Progenitor cell of endocrine pancreas (in vitro differentiated cells): ENCODE measurements at regions not wholly inside any gene's neighbourhood (a gene's known extent, or its start where the extent isn't known, plus 50 kb on each side); places are given as distances from the start of the nearest gene placed in this dataset.

Experiments
- DNase-seq: peaks from one replicate; pipeline ENCODE4 v3.0.0; 2021; ENCODE audit warnings: low spot score; ENCODE audit not compliant: unreplicated experiment
- H3K27ac Mint-ChIP-seq: 2 replicates; pipeline ENCODE4 v1.8.0; 2021; ENCODE audit warnings: mild to moderate bottlenecking, moderate library complexity, mixed read lengths
- H3K27me3 Mint-ChIP-seq: 2 replicates; pipeline ENCODE4 v1.8.0; 2021; ENCODE audit warnings: mixed read lengths
- H3K36me3 Mint-ChIP-seq: 2 replicates; pipeline ENCODE4 v1.8.0; 2022; ENCODE audit warnings: mixed read lengths; ENCODE audit not compliant: insufficient read depth
- H3K4me1 Mint-ChIP-seq: 2 replicates; pipeline ENCODE4 v1.8.0; 2021; ENCODE audit warnings: low read depth, mixed read lengths
- H3K4me3 Mint-ChIP-seq: 2 replicates; pipeline ENCODE4 v1.8.0; 2021; ENCODE audit warnings: low read depth, mild to moderate bottlenecking, moderate library complexity, mixed read lengths
- H3K9me3 Mint-ChIP-seq: 2 replicates; pipeline ENCODE4 v1.8.0; 2021; ENCODE audit warnings: low read depth, mixed read lengths
- TF ChIP-seq, protein P1 (sequence below): fragments of 200-600 bp; sonication (generic); IDR thresholded peaks from one replicate; pipeline ENCODE4 v1.5.0; 2021; ENCODE audit warnings: antibody characterized with exemption, mild to moderate bottlenecking; ENCODE audit not compliant: unreplicated experiment

- H3K27ac Mint-ChIP-seq, result no peak overlapping the region
- no peaks in the 10 kb centered on the region for H3K27me3 Mint-ChIP-seq
- no peaks in the 10 kb centered on the region for H3K36me3 Mint-ChIP-seq
- no peak overlapping the region for H3K4me3 Mint-ChIP-seq
- H3K4me1 Mint-ChIP-seq, result peaks cover 6% of the 10 kb centered on the region
- TF ChIP-seq, protein P1, sequence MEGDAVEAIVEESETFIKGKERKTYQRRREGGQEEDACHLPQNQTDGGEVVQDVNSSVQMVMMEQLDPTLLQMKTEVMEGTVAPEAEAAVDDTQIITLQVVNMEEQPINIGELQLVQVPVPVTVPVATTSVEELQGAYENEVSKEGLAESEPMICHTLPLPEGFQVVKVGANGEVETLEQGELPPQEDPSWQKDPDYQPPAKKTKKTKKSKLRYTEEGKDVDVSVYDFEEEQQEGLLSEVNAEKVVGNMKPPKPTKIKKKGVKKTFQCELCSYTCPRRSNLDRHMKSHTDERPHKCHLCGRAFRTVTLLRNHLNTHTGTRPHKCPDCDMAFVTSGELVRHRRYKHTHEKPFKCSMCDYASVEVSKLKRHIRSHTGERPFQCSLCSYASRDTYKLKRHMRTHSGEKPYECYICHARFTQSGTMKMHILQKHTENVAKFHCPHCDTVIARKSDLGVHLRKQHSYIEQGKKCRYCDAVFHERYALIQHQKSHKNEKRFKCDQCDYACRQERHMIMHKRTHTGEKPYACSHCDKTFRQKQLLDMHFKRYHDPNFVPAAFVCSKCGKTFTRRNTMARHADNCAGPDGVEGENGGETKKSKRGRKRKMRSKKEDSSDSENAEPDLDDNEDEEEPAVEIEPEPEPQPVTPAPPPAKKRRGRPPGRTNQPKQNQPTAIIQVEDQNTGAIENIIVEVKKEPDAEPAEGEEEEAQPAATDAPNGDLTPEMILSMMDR, result no peak
- peaks cover 19% of the 10 kb centered on the region for H3K9me3 Mint-ChIP-seq
- no peak for DNase-seq
These were observed 285.2 kb upstream of the ARX start for GRCh38 chrX:25300994-25301393.

DNA sequence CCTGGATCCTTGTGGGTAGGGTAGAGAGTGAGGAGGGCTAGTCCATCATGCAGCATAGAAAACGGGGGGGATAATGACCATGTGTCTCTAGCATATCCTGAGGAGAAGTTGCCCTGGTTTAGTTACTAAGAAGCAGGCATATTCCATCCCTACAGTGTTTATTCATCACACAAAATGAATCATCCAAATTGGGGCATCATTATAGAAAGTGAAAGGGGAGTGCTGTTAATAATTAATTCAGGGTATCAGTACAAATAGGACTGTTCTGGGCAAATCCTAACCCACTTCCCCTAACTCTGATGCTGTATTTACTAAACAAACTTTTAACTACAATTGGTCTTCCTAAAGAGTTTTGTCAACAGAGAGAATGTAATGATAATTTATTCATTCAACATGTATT lies 281.1 kb upstream of the ARX start:
- Mint-ChIP-seq H3K4me1 (peaks cover 6% of the 10 kb centered on the region), H3K9me3 (peaks cover 26% of the 10 kb centered on the region), H3K27ac (no peak overlapping the region), H3K36me3 (no peaks in the 10 kb centered on the region), H3K4me3 (no peak overlapping the region), H3K27me3 (no peaks in the 10 kb centered on the region)
- no peak for DNase-seq
- TF ChIP-seq, protein P1, result no peak

- no peaks in the 10 kb centered on the region for H3K36me3 Mint-ChIP-seq
- H3K27ac Mint-ChIP-seq, result no peak overlapping the region
- no peaks in the 10 kb centered on the region for H3K27me3 Mint-ChIP-seq
- peaks cover 22% of the 10 kb centered on the region for H3K9me3 Mint-ChIP-seq
- no peak overlapping the region for H3K4me3 Mint-ChIP-seq
- H3K4me1 Mint-ChIP-seq, result peaks cover 1% of the 10 kb centered on the region
- TF ChIP-seq, protein P1, result no peak
- no peak for DNase-seq
These were observed 279.7 kb upstream of the ARX start for GRCh38 chrX:25295466-25295865.

- DNase-seq, result no peak
- Mint-ChIP-seq H3K4me3 (no peak overlapping the region), H3K9me3 (peaks cover 7% of the 10 kb centered on the region), H3K27ac (no peak overlapping the region), H3K4me1 (no peaks in the 10 kb centered on the region), H3K27me3 (no peaks in the 10 kb centered on the region), H3K36me3 (no peaks in the 10 kb centered on the region)
- TF ChIP-seq, protein P1, result no peak
These were observed 274.4 kb upstream of the ARX start for GRCh38 chrX:25290132-25290531.

GRCh38 chrX:25288676-25289075 lies 272.9 kb upstream of the ARX start:
- TF ChIP-seq, protein P1, result no peak
- no peaks in the 10 kb centered on the region for H3K27me3 Mint-ChIP-seq
- no peaks in the 10 kb centered on the region for H3K36me3 Mint-ChIP-seq
- no peak overlapping the region for H3K27ac Mint-ChIP-seq
- DNase-seq, result no peak
- H3K4me1 Mint-ChIP-seq, result no peaks in the 10 kb centered on the region
- H3K4me3 Mint-ChIP-seq, result no peak overlapping the region
- H3K9me3 Mint-ChIP-seq, result peaks cover 5% of the 10 kb centered on the region
